Adrenal gland (tissue), 9 donors: ENCODE measurements at regions not wholly inside any gene's neighbourhood (a gene's known extent, or its start where the extent isn't known, plus 50 kb on each side); places are given as distances from the start of the nearest gene placed in this dataset.

Experiments
- DNase-seq, 7 donors: peaks; one replicate each; pipeline ENCODE4 v3.0.0-alpha.2; 2019 to 2020
- H3K27ac ChIP-seq, 5 donors: fragments of 200-600 bp; sonication (generic) in 4 of 5; 1 replicate in 3 of 5; 2 replicates in 2 of 5; pipeline versions ENCODE4 v1.5.1 to v1.8.0; 2016 to 2020; ENCODE audit warnings: mild to moderate bottlenecking in 1 of 5
- H3K27me3 ChIP-seq: fragments of 200-600 bp; 2 replicates; pipeline ENCODE4 v1.8.0; 2021
- H3K36me3 ChIP-seq, 2 donors: fragments of 200-600 bp; replicated peaks in 1 of 2; 1 replicate in 1 of 2; 2 replicates in 1 of 2; pipeline versions ENCODE4 v1.5.1 to v1.8.0; 2018 to 2022
- H3K4me1 ChIP-seq, 2 donors: fragments of 200-600 bp; replicated peaks in 1 of 2; 1 replicate in 1 of 2; 2 replicates in 1 of 2; pipeline versions ENCODE4 v1.5.1 to v1.8.0; 2018 to 2021
- H3K4me3 ChIP-seq, 4 donors: fragments of 200-600 bp; sonication (generic) in 3 of 4; one replicate each; pipeline ENCODE4 v1.5.1; 2016 to 2018
- H3K9me3 ChIP-seq, 3 donors: fragments of 200-600 bp; sonication (generic) in 1 of 3; replicated peaks in 1 of 3; 1 replicate in 2 of 3; 2 replicates in 1 of 3; pipeline versions ENCODE4 v1.5.1 to v1.8.0; 2016 to 2021
- POLR2A ChIP-seq, 2 donors: fragments of 450-650 bp; IDR thresholded peaks; one replicate each; pipeline ENCODE4 v1.6.1; 2017; ENCODE audit warnings: antibody characterized with exemption in 2 of 2, mild to moderate bottlenecking in 2 of 2, moderate library complexity in 1 of 2
- WGBS, 4 donors: extraction: QIAGEN DNeasy Blood & Tissue Kit in 2 of 4; methylation state at CpG; one replicate each; pipeline versions ENCODE4 v1.1.5 to v1.1.7; 2013 to 2017; 5-methylcytosine and 5-hydroxymethylcytosine counted together
- intact Hi-C, 2 donors: fragments of 100-400 bp; cut with DNase I; formaldehyde crosslinking; loops; one replicate each; pipeline versions ENCODE4 v1.14.1 to v1.15.0; 2022 to 2023
- small RNA-seq, 2 donors: library from RNA; depleted of rRNA; stranded (forward); fragments of <200 nt; gene quantifications; one replicate each; pipeline ENCODE3, GENCODE V24; 2016
- TF ChIP-seq, protein P1 (sequence below), 6 experiments: fragments of 450-650 bp in 4 of 6; fragments of 200-600 bp in 2 of 6; sonication (generic) in 1 of 6; IDR thresholded peaks; 1 replicate in 5 of 6; 2 replicates in 1 of 6; pipeline versions ENCODE4 v1.5.1 to v1.8.0; 2016 to 2021; ENCODE audit warnings: antibody characterized with exemption in 6 of 6, mild to moderate bottlenecking in 2 of 6, moderate library complexity in 1 of 6
- donor health status: healthy with polysubstance abuse.
- donor health status: Bipolar disorder and iron deficiency.
- donor health status: DM: yes; HTN: yes; CAD: no.
- donor health status: DM: no; HTN: no; CAD: no.
- donor health status: DM: no; HTN: no; CAD: no.

DNA sequence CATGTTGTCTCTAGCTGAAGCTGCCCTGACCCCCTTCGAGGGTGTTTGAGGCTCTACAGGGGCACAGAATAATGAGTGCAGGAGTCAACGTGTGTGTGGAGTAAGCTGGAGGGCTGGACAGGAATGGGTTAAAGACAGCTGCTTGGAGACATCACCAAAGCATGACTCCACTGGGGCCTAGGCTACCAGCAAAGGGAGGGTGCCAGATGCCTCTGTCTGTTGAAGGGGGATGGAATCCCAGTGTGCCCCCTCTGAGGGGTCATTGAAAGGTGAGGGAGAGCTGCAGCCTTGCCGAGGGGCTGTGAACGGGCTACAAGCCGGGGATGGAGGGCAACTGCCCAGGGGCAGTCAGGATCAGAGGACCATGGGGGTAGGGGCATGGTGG lies 51.7 kb upstream of the PODXL start:
- Histone ChIP-seq H3K27me3 (peaks cover 6% of the 10 kb centered on the region), H3K27ac (no peak overlapping the region), H3K4me3 (no peak overlapping the region), H3K4me1 (no peaks in the 10 kb centered on the region), H3K36me3 (no peaks in the 10 kb centered on the region), H3K9me3 (no peaks in the 10 kb centered on the region)
- no peak for DNase-seq
- intact Hi-C loops = no loop called here
- TF ChIP-seq POLR2A (IDR thresholded peaks at IDR 0.05) = no peak
- TF ChIP-seq, protein P1, sequence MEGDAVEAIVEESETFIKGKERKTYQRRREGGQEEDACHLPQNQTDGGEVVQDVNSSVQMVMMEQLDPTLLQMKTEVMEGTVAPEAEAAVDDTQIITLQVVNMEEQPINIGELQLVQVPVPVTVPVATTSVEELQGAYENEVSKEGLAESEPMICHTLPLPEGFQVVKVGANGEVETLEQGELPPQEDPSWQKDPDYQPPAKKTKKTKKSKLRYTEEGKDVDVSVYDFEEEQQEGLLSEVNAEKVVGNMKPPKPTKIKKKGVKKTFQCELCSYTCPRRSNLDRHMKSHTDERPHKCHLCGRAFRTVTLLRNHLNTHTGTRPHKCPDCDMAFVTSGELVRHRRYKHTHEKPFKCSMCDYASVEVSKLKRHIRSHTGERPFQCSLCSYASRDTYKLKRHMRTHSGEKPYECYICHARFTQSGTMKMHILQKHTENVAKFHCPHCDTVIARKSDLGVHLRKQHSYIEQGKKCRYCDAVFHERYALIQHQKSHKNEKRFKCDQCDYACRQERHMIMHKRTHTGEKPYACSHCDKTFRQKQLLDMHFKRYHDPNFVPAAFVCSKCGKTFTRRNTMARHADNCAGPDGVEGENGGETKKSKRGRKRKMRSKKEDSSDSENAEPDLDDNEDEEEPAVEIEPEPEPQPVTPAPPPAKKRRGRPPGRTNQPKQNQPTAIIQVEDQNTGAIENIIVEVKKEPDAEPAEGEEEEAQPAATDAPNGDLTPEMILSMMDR (IDR thresholded peaks at IDR 0.05) = no peak
- 46 to 55% (median 50%) methylated on average over 5 of the region's 5 CpGs for WGBS, 4 donors

- H3K4me1 ChIP-seq = no peaks in the 10 kb centered on the region
- 64 to 71% (median 65%) methylated on average over 10 to 21 of the region's 21 CpGs for WGBS, 4 donors
These were observed 51.1 kb upstream of the PODXL start for GRCh38 chr7:131607291-131608115.

GRCh38 chr7:131606346-131607290 lies 50.2 kb upstream of the PODXL start:
- H3K27ac ChIP-seq = no peak overlapping the region
- H3K36me3 ChIP-seq = no peaks in the 10 kb centered on the region
- peaks cover 6% of the 10 kb centered on the region for H3K27me3 ChIP-seq
- TF ChIP-seq POLR2A (IDR thresholded peaks at IDR 0.05) = no peak
- TF ChIP-seq, protein P1 (IDR thresholded peaks at IDR 0.05) = no peak
- intact Hi-C loops = no loop called here
- no peak overlapping the region for H3K4me3 ChIP-seq
- H3K9me3 ChIP-seq = no peaks in the 10 kb centered on the region
- DNase-seq = peak in 1 of 7 donors; percentile 25
- H3K4me1 ChIP-seq = no peaks in the 10 kb centered on the region
- 79 to 85% (median 81%) methylated on average over 11 of the region's 11 CpGs for WGBS, 4 donors

More at GRCh38 chr7:131607291-131608115, 51.1 kb upstream of the PODXL start:
- DNase-seq = no peak
- no peaks in the 10 kb centered on the region for H3K9me3 ChIP-seq
- H3K27ac ChIP-seq = no peak overlapping the region
- H3K36me3 ChIP-seq = no peaks in the 10 kb centered on the region
- H3K4me3 ChIP-seq = no peak overlapping the region
- no peak for TF ChIP-seq POLR2A (IDR thresholded peaks at IDR 0.05)
- TF ChIP-seq, protein P1 (IDR thresholded peaks at IDR 0.05) = no peak
- intact Hi-C loops = no loop called here
- peaks cover 6% of the 10 kb centered on the region for H3K27me3 ChIP-seq

Small RNA genes lying in the stretch of these regions (small RNA-seq; reads per million reads assigned to genes)
- gene AC009518.3 = 0 reads per million in 2 donors
